ENCODE measurements at regions not wholly inside any gene's neighbourhood (a gene's known extent, or its start where the extent isn't known, plus 50 kb on each side); places are given as distances from the start of the nearest gene placed in this dataset.

- no peak for TF ChIP-seq EZH2phosphoT487 (IDR thresholded peaks at IDR 0.05; ENCODE audit: low read depth)
- TF ChIP-seq CTCF (IDR thresholded peaks at IDR 0.05; ENCODE audit: low read depth, low read length), result no peak
- Histone ChIP-seq H3K36me3 (replicated peaks; ENCODE audit: low read depth, low read length) (no peaks in the 10 kb centered on the region), H3K4me1 (ENCODE audit: low read length) (peaks cover 6% of the 10 kb centered on the region; the same call in 1 of the 2 replicates), H3K27me3 (ENCODE audit: low read depth, low read length) (peaks cover 73% of the 10 kb centered on the region), H3K9ac (ENCODE audit: low read length) (no peak overlapping the region), H3K9me3 (ENCODE audit: insufficient read depth, low read length) (no peaks in the 10 kb centered on the region), H2AFZ (ENCODE audit: low read depth, low read length) (no peak overlapping the region), H3K4me3 (ENCODE audit: low read length) (no peak overlapping the region), H3K4me2 (ENCODE audit: low read length) (no peak overlapping the region), H4K20me1 (ENCODE audit: insufficient read depth, low read length) (no peaks in the 10 kb centered on the region), H3K79me2 (ENCODE audit: low read length) (no peaks in the 10 kb centered on the region), H3K27ac (ENCODE audit: low read length) (no peak overlapping the region)
Observed at GRCh38 chr13:32849369-32849768, 166.9 kb upstream of the KL start.

- Histone ChIP-seq H3K36me3 (replicated peaks; ENCODE audit: low read depth, low read length) (no peaks in the 10 kb centered on the region), H3K9me3 (ENCODE audit: insufficient read depth, low read length) (no peaks in the 10 kb centered on the region), H3K4me3 (ENCODE audit: low read length) (no peak overlapping the region), H4K20me1 (ENCODE audit: insufficient read depth, low read length) (no peaks in the 10 kb centered on the region), H3K27ac (ENCODE audit: low read length) (no peak overlapping the region), H3K4me1 (ENCODE audit: low read length) (peaks cover 6% of the 10 kb centered on the region; the same call in 1 of the 2 replicates), H3K4me2 (ENCODE audit: low read length) (no peak overlapping the region), H3K9ac (ENCODE audit: low read length) (no peak overlapping the region), H3K79me2 (ENCODE audit: low read length) (no peaks in the 10 kb centered on the region), H3K27me3 (ENCODE audit: low read depth, low read length) (peaks cover 66% of the 10 kb centered on the region), H2AFZ (ENCODE audit: low read depth, low read length) (no peak overlapping the region)
- TF ChIP-seq CTCF (IDR thresholded peaks at IDR 0.05; ENCODE audit: low read depth, low read length) (no peak), EZH2phosphoT487 (IDR thresholded peaks at IDR 0.05; ENCODE audit: low read depth) (no peak)
Observed at GRCh38 chr13:32850316-32851052, 165.7 kb upstream of the KL start.

GRCh38 chr13:32851083-32852069 is 164.8 kb upstream of the KL start:
- Histone ChIP-seq H3K4me2 (ENCODE audit: low read length) (no peak overlapping the region), H4K20me1 (ENCODE audit: insufficient read depth, low read length) (no peaks in the 10 kb centered on the region), H2AFZ (ENCODE audit: low read depth, low read length) (no peak overlapping the region), H3K4me3 (ENCODE audit: low read length) (no peak overlapping the region), H3K36me3 (replicated peaks; ENCODE audit: low read depth, low read length) (no peaks in the 10 kb centered on the region), H3K4me1 (ENCODE audit: low read length) (peaks cover 2% of the 10 kb centered on the region; the same call in 1 of the 2 replicates), H3K27me3 (ENCODE audit: low read depth, low read length) (peaks cover 57% of the 10 kb centered on the region), H3K27ac (ENCODE audit: low read length) (no peak overlapping the region), H3K79me2 (ENCODE audit: low read length) (no peaks in the 10 kb centered on the region), H3K9ac (ENCODE audit: low read length) (no peak overlapping the region), H3K9me3 (ENCODE audit: insufficient read depth, low read length) (no peaks in the 10 kb centered on the region)
- TF ChIP-seq CTCF (IDR thresholded peaks at IDR 0.05; ENCODE audit: low read depth, low read length), result no peak
- no peak for TF ChIP-seq EZH2phosphoT487 (IDR thresholded peaks at IDR 0.05; ENCODE audit: low read depth)

- H3K27ac ChIP-seq (ENCODE audit: low read length), result no peak overlapping the region
Observed at GRCh38 chr13:32852526-32852925, 163.7 kb upstream of the KL start.

More at GRCh38 chr13:32852526-32852925, 163.7 kb upstream of the KL start:
- Histone ChIP-seq H3K79me2 (ENCODE audit: low read length) (no peaks in the 10 kb centered on the region), H4K20me1 (ENCODE audit: insufficient read depth, low read length) (no peaks in the 10 kb centered on the region), H3K4me1 (ENCODE audit: low read length) (no peaks in the 10 kb centered on the region), H3K4me3 (ENCODE audit: low read length) (no peak overlapping the region), H3K9me3 (ENCODE audit: insufficient read depth, low read length) (no peaks in the 10 kb centered on the region), H2AFZ (ENCODE audit: low read depth, low read length) (no peak overlapping the region), H3K9ac (ENCODE audit: low read length) (no peak overlapping the region), H3K27me3 (ENCODE audit: low read depth, low read length) (peaks cover 48% of the 10 kb centered on the region), H3K4me2 (ENCODE audit: low read length) (no peak overlapping the region), H3K36me3 (replicated peaks; ENCODE audit: low read depth, low read length) (no peaks in the 10 kb centered on the region)
- no peak for TF ChIP-seq CTCF (IDR thresholded peaks at IDR 0.05; ENCODE audit: low read depth, low read length)
- no peak for TF ChIP-seq EZH2phosphoT487 (IDR thresholded peaks at IDR 0.05; ENCODE audit: low read depth)
